NB4 (cell line): ENCODE measurements at regions not wholly inside any gene's neighbourhood (a gene's known extent, or its start where the extent isn't known, plus 50 kb on each side); places are given as distances from the start of the nearest gene placed in this dataset.
A peak's percentile ranks its signal among the peaks of the same experiment; 100 is the strongest.
"Not testable (repeated sequence)": the region's sequence is repeated elsewhere in the genome, so short reads cannot be mapped to it uniquely, and the experiment has no call there.

Experiments
- DNase-seq: peaks from one replicate; pipeline ENCODE4 v3.0.0; 2010; ENCODE audit warnings: low read depth
- H3K4me3 ChIP-seq: one replicate; pipeline ENCODE4 v1.5.1; 2011; ENCODE audit warnings: mild to moderate bottlenecking, low read depth, low read length, moderate library complexity
- MAX ChIP-seq: IDR thresholded peaks from 2 replicates; pipeline ENCODE4 v1.6.1; 2011; ENCODE audit warnings: low read depth, low read length
- MYC ChIP-seq: IDR thresholded peaks from 2 replicates; pipeline ENCODE4 v1.6.1; 2011; ENCODE audit warnings: low read depth, low read length
- POLR2A ChIP-seq: IDR thresholded peaks from 2 replicates; pipeline ENCODE4 v1.6.1; 2011; ENCODE audit warnings: mild to moderate bottlenecking; ENCODE audit not compliant: insufficient read length; ENCODE audit errors: extremely low read depth
- TF ChIP-seq, protein P1 (sequence below): IDR thresholded peaks from one replicate; pipeline ENCODE4 v1.5.1; 2012; ENCODE audit warnings: low read depth, low read length

DNA sequence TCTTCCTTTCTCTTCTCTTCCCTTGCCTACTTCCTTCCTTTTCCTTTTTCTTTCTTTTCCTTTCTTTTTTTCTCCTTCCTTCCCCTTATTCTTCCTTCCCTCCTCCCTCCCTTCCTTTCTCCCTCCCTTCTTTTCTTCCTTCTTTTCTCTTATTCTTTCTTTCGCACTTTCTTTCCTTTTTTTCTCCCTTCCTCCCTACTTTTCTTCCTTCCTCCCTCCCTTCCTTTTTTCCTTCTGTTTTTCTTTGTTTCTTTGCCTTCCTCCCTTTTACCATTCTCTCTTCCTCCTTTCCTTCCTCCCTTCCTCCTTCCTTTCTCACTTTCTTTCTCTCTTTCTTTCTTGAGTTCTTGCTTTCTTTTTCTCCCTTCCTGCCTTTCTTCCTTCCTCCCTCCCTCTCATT, 416.5 kb downstream of the ANKRD30B start:
- H3K4me3 ChIP-seq, DNase-seq: not testable (repeated sequence)

DNA sequence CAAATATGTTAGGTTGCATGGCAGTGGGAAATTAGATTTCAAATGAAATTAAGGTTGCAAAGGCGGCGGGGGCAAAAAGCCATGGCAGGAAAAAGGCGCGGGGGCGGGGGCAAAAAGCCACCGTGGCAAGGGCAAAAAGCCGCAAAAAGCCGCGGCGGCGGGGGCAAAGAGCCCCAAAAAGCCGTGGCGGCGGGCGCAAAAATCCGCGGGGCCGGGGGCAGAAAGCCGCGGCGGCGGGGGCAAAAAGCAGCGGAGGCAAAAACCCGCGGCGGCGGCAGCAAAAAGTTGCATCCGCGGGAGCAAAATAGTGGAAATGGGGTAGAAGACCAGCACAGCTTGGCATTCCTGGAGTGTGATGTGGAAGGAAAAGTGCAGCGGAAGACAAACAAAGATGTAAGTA, 417.1 kb downstream of the ANKRD30B start:
- TF ChIP-seq MAX (no peak), POLR2A (no peak), MYC (no peak)
- TF ChIP-seq, protein P1, sequence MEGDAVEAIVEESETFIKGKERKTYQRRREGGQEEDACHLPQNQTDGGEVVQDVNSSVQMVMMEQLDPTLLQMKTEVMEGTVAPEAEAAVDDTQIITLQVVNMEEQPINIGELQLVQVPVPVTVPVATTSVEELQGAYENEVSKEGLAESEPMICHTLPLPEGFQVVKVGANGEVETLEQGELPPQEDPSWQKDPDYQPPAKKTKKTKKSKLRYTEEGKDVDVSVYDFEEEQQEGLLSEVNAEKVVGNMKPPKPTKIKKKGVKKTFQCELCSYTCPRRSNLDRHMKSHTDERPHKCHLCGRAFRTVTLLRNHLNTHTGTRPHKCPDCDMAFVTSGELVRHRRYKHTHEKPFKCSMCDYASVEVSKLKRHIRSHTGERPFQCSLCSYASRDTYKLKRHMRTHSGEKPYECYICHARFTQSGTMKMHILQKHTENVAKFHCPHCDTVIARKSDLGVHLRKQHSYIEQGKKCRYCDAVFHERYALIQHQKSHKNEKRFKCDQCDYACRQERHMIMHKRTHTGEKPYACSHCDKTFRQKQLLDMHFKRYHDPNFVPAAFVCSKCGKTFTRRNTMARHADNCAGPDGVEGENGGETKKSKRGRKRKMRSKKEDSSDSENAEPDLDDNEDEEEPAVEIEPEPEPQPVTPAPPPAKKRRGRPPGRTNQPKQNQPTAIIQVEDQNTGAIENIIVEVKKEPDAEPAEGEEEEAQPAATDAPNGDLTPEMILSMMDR, result no peak
- H3K4me3 ChIP-seq, result no peak overlapping the region
- DNase-seq, result no peak

- not testable (repeated sequence) for H3K4me3 ChIP-seq, DNase-seq
Observed at GRCh38 chr18:15193028-15193427, 445.1 kb downstream of the ANKRD30B start.

DNA sequence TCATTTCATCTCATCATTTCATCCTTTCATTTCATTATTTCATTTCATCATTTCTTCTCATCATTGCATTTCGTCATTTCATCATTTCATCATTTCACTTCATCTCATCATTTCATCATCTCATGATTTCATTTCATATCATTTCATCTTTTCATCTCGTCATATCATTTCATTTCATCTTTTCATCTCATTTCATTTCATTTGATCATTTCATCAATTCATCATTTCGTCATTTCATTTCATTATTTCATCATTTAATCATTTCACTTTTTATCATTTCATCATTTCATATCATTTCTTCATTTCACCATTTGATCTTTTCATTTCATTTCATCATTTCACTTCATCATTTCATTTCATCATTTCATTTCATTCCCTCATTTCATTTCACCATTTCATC, 445.8 kb downstream of the ANKRD30B start:
- DNase-seq, H3K4me3 ChIP-seq: not testable (repeated sequence)

DNA sequence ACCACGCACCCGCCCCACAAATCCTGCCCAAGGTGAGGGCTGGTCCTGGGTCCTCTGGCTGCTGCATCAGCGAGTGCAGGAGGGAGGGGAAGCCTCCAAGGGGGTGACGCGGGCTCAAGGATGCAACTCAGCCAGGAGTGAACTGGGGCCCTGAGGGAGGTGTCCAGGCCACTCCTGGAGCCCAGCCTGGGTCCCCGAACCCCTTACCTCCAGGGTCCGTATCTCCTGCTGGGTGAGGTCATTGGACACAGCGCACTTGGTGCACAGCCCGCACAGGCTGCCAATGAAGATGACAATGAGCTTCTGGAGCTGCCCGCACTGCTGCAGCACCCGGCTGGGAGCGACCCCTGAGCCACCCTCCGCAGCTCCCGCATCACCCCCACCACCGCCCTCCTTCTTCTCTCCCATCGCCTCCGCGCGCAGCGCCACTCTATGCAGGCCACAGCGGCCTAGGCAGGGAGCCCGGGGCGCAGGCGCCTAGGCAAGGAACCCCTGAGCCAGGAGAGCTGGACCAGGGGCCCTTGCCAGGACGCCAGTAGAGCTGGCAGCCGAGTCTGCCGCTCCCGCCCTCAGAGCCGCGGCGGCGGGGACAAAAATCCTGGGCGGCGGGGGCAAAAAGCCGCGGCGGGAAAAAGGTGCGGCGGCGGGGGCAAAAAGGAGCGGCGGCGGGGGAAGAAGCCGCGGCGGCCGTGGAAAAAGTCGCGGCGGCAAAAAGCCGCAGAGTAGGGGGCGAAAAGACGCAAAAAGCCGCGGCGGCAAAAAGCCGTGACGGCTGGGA, 449.6 kb downstream of the ANKRD30B start:
- peak; percentile 0 for DNase-seq
- not testable (repeated sequence) for H3K4me3 ChIP-seq

GRCh38 chr18:15198116-15198389, 450.1 kb downstream of the ANKRD30B start:
- no peak overlapping the region for H3K4me3 ChIP-seq
- no peak for DNase-seq
- no peak for TF ChIP-seq MYC
